B cell (primary cell): ENCODE measurements at regions not wholly inside any gene's neighbourhood (a gene's known extent, or its start where the extent isn't known, plus 50 kb on each side); places are given as distances from the start of the nearest gene placed in this dataset.
"Not testable (repeated sequence)": the region's sequence is repeated elsewhere in the genome, so short reads cannot be mapped to it uniquely, and the experiment has no call there.

Source experiments
- ATAC-seq: fragments of 200-7000 bp; cut with Tn5 transposase; one replicate; pipeline ENCODE4 v1.10.0; 2021; ENCODE audit warnings: low read depth, mild to moderate bottlenecking, moderate number of reproducible peaks, moderate library complexity
- CTCF ChIA-PET: fragments of 350-600 bp; sonication (Branson Sonifier 250); formaldehyde crosslinking; loops from one replicate; lab custom pipeline; 2021; ENCODE audit warnings: antibody characterized with exemption, inconsistent platforms; lab: Charles Lee
- POLR2A ChIA-PET: fragments of 350-600 bp; sonication (Branson Sonifier 250); formaldehyde crosslinking; loops from one replicate; lab custom pipeline; 2021; ENCODE audit warnings: antibody characterized with exemption; lab: Charles Lee
- DNase-seq: peaks from one replicate; pipeline ENCODE4 v3.0.0; 2013
- H2AFZ ChIP-seq: 2 replicates; pipeline ENCODE4 v1.6.1; 2012; ENCODE audit warnings: mild to moderate bottlenecking, low read depth, low read length; ENCODE audit not compliant: insufficient read depth, poor library complexity, severe bottlenecking
- H3K27ac ChIP-seq, 2 donors: 1 replicate in 1 of 2; 2 replicates in 1 of 2; pipeline ENCODE4 v1.5.1; 2012 to 2013; ENCODE audit warnings: low read length in 2 of 2, mild to moderate bottlenecking in 2 of 2, moderate library complexity in 1 of 2
- H3K27me3 ChIP-seq, 4 experiments: fragments of 200-600 bp in 1 of 4; sonication (generic) in 1 of 4; replicated peaks in 1 of 4; 1 replicate in 2 of 4; 2 replicates in 2 of 4; pipeline versions ENCODE4 v1.6.1 to v1.7.0; 2013 to 2016; ENCODE audit warnings: low read length in 3 of 4, mild to moderate bottlenecking in 2 of 4, mixed read lengths in 1 of 4, moderate library complexity in 1 of 4; ENCODE audit not compliant: insufficient read depth in 4 of 4, control insufficient read depth in 3 of 4; ENCODE audit errors: control extremely low read depth in 1 of 4
- H3K36me3 ChIP-seq, 2 experiments: replicated peaks in 1 of 2; 1 replicate in 1 of 2; 2 replicates in 1 of 2; pipeline versions ENCODE4 v1.6.1 to v1.7.1; 2013; ENCODE audit warnings: low read length in 1 of 2; ENCODE audit not compliant: insufficient read depth in 2 of 2, control insufficient read depth in 1 of 2; ENCODE audit errors: control extremely low read depth in 1 of 2, extremely low read depth in 1 of 2
- H3K4me1 ChIP-seq, 2 donors: fragments of 200-600 bp in 1 of 2; sonication (generic) in 1 of 2; 1 replicate in 1 of 2; 2 replicates in 1 of 2; pipeline versions ENCODE4 v1.5.1 to v1.6.1; 2013 to 2017; ENCODE audit warnings: low read length in 2 of 2; ENCODE audit not compliant: control insufficient read depth in 2 of 2, insufficient read depth in 2 of 2
- H3K4me2 ChIP-seq: replicated peaks from 2 replicates; pipeline ENCODE3; 2012; ENCODE audit warnings: mild to moderate bottlenecking, low read depth, low read length; ENCODE audit not compliant: poor library complexity, severe bottlenecking
- H3K4me3 ChIP-seq, 5 experiments: fragments of 200-600 bp in 1 of 5; sonication (generic) in 1 of 5; 1 replicate in 3 of 5; 2 replicates in 2 of 5; pipeline versions ENCODE4 v1.5.1 to v1.7.0; 2011 to 2016; ENCODE audit warnings: low read length in 4 of 5, mild to moderate bottlenecking in 4 of 5, low read depth in 2 of 5, control low read depth in 1 of 5, moderate library complexity in 1 of 5; ENCODE audit not compliant: insufficient read depth in 1 of 5; ENCODE audit errors: control extremely low read depth in 1 of 5, extremely low read depth in 1 of 5
- H3K79me2 ChIP-seq: fragments of 200-600 bp; sonication (generic); one replicate; pipeline ENCODE4 v1.6.0; 2016; ENCODE audit warnings: low read length; ENCODE audit not compliant: control insufficient read depth, insufficient read depth
- H3K9ac ChIP-seq: fragments of 200-600 bp; sonication (generic); 2 replicates; pipeline ENCODE4 v1.6.1; 2017; ENCODE audit warnings: mild to moderate bottlenecking, low read length, moderate library complexity
- H3K9me3 ChIP-seq, 3 donors: one replicate each; pipeline versions ENCODE4 v1.6.1 to v1.7.1; 2013; ENCODE audit warnings: low read length in 2 of 3; ENCODE audit not compliant: control insufficient read depth in 2 of 3, insufficient read depth in 1 of 3; ENCODE audit errors: control extremely low read depth in 1 of 3
- H4K20me1 ChIP-seq: 2 replicates; pipeline ENCODE4 v1.6.0; 2012; ENCODE audit warnings: mild to moderate bottlenecking, low read length; ENCODE audit not compliant: insufficient read depth, control insufficient read depth, poor library complexity, severe bottlenecking
- H3K27ac Mint-ChIP-seq: one replicate; pipeline ENCODE4 v1.8.0; 2021; ENCODE audit warnings: mixed read lengths
- H3K27me3 Mint-ChIP-seq: one replicate; pipeline ENCODE4 v1.8.0; 2021; ENCODE audit warnings: mixed read lengths
- H3K4me1 Mint-ChIP-seq: one replicate; pipeline ENCODE4 v1.8.0; 2021; ENCODE audit warnings: mixed read lengths
- H3K4me3 Mint-ChIP-seq: one replicate; pipeline ENCODE4 v1.8.0; 2021; ENCODE audit warnings: mixed read lengths
- H3K9me3 Mint-ChIP-seq: one replicate; pipeline ENCODE4 v1.8.0; 2022; ENCODE audit warnings: mixed read lengths; ENCODE audit not compliant: insufficient read depth
- CTCF ChIP-seq: fragments of 200-600 bp; IDR thresholded peaks from one replicate; pipeline ENCODE4 v1.8.0; 2022; ENCODE audit warnings: antibody characterized with exemption, mild to moderate bottlenecking
- EZH2 ChIP-seq: IDR thresholded peaks from 2 replicates; pipeline ENCODE4 v1.6.1; 2012; ENCODE audit warnings: borderline replicate concordance, low read depth, mild to moderate bottlenecking, moderate library complexity, low read length; ENCODE audit not compliant: insufficient read depth, poor library complexity, severe bottlenecking
- WGBS: methylation state at CpG from one replicate; pipeline ENCODE4 v1.1.5; 2013; ENCODE audit warnings: missing lambda C conversion rate; ENCODE audit not compliant: insufficient coverage; 5-methylcytosine and 5-hydroxymethylcytosine counted together
- intact Hi-C: fragments of 100-400 bp; cut with micrococcal nuclease; formaldehyde crosslinking; loops from one replicate; pipeline ENCODE4 v1.10.0; 2022

- intact Hi-C loops, result no loop called here
- no peaks in the 10 kb centered on the region for H3K27me3 ChIP-seq
- H2AFZ ChIP-seq, result no peak overlapping the region
- Mint-ChIP-seq H3K4me1 (no peaks in the 10 kb centered on the region), H3K27me3 (no peaks in the 10 kb centered on the region), H3K27ac (no peak overlapping the region), H3K4me3 (no peak overlapping the region), H3K9me3 (no peaks in the 10 kb centered on the region)
- POLR2A ChIA-PET, result no interaction called here
- DNase-seq (no peak), ATAC-seq (no peak)
- H3K4me2 ChIP-seq, result no peak overlapping the region
- CTCF ChIA-PET, result no interaction called here
- no peak for TF ChIP-seq CTCF
- TF ChIP-seq EZH2, result no peak
- no peak overlapping the region for H3K9ac ChIP-seq
- H3K4me1 ChIP-seq, result no peaks in the 10 kb centered on the region
- no CpG with 5 or more reads among the region's 1 CpG for WGBS
- H3K4me3 ChIP-seq, result no peak overlapping the region
- no peak overlapping the region for H3K27ac ChIP-seq
- H3K79me2 ChIP-seq, result no peaks in the 10 kb centered on the region
- H3K9me3 ChIP-seq, result peaks cover 0 to 6% (median 0%) of the 10 kb centered on the region in 3 donors
- H4K20me1 ChIP-seq, result no peaks in the 10 kb centered on the region
- H3K36me3 ChIP-seq, result no peaks in the 10 kb centered on the region
Measured at GRCh38 chr1:118381197-118381869, 196.3 kb upstream of the SPAG17 start.

- H3K9me3 Mint-ChIP-seq, H3K79me2 ChIP-seq, H3K9ac ChIP-seq, H3K27ac Mint-ChIP-seq, H4K20me1 ChIP-seq, H3K27me3 Mint-ChIP-seq, H2AFZ ChIP-seq, CTCF ChIA-PET, H3K4me2 ChIP-seq, DNase-seq, POLR2A ChIA-PET, H3K36me3 ChIP-seq, H3K4me3 ChIP-seq, H3K4me3 Mint-ChIP-seq, H3K27ac ChIP-seq, intact Hi-C loops, H3K9me3 ChIP-seq, ATAC-seq, H3K27me3 ChIP-seq, H3K4me1 ChIP-seq, H3K4me1 Mint-ChIP-seq: not testable (repeated sequence)
- 88% methylated on average over 1 of the region's 2 CpGs for WGBS
Measured at GRCh38 chr1:118377183-118377582, 192.2 kb upstream of the SPAG17 start.
